ENCODE measurements at regions not wholly inside any gene's neighbourhood (a gene's known extent, or its start where the extent isn't known, plus 50 kb on each side); places are given as distances from the start of the nearest gene placed in this dataset.

DNA sequence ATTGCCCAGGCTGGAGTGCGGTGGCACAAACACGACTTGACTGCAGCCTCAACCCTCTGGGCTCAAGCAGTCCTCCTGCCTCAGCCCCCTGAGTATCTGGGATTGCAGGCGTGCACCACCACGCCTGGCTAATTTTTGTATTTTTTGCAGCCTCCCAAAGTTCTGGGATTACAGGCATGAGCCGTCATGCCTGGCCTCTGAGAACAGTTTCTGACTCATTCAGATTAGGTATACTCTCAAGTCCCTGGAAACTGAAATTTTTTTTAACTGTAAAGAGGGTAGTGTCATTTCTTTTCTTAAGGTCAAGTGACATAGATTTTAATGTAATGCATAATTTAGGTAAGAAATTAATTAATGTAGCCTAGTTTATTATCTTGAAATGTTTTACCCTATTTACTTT is 104.7 kb downstream of the SEPTIN7 start:
- H3K9me3 Mint-ChIP-seq (ENCODE audit: unreplicated experiment), result no peaks in the 10 kb centered on the region
- TF ChIP-seq, protein P1, sequence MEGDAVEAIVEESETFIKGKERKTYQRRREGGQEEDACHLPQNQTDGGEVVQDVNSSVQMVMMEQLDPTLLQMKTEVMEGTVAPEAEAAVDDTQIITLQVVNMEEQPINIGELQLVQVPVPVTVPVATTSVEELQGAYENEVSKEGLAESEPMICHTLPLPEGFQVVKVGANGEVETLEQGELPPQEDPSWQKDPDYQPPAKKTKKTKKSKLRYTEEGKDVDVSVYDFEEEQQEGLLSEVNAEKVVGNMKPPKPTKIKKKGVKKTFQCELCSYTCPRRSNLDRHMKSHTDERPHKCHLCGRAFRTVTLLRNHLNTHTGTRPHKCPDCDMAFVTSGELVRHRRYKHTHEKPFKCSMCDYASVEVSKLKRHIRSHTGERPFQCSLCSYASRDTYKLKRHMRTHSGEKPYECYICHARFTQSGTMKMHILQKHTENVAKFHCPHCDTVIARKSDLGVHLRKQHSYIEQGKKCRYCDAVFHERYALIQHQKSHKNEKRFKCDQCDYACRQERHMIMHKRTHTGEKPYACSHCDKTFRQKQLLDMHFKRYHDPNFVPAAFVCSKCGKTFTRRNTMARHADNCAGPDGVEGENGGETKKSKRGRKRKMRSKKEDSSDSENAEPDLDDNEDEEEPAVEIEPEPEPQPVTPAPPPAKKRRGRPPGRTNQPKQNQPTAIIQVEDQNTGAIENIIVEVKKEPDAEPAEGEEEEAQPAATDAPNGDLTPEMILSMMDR (IDR thresholded peaks at IDR 0.05; ENCODE audit: unreplicated experiment), result no peak
- POLR2A ChIA-PET, result interaction anchor here (2.0 kb wide), 1 partner anchor 196 kb away, joined by 5 read pairs; no protein-coding TSS in a partner anchor
- no peaks in the 10 kb centered on the region for H3K4me1 Mint-ChIP-seq (ENCODE audit: insufficient read depth, unreplicated experiment)
- no peaks in the 10 kb centered on the region for H3K27me3 Mint-ChIP-seq (ENCODE audit: insufficient read depth, unreplicated experiment)
- H3K4me3 Mint-ChIP-seq (ENCODE audit: unreplicated experiment), result no peak overlapping the region
- H3K27ac Mint-ChIP-seq (ENCODE audit: low read depth, unreplicated experiment), result peak overlapping the region; percentile 57
- BruUV-seq (replicated peaks), result no TSS peak
- CTCF ChIA-PET, result interaction anchor here (0.9 to 1.9 kb wide), 3 partner anchors 194 to 199 kb away, joined by 4 to 14 read pairs (median 7); no protein-coding TSS in a partner anchor
- intact Hi-C loops (cut with micrococcal nuclease), result no loop called here
- DNase-seq (ENCODE audit: unreplicated experiment), result no peak
- H3K36me3 Mint-ChIP-seq (ENCODE audit: insufficient read depth, unreplicated experiment), result peaks cover 50% of the 10 kb centered on the region

DNA sequence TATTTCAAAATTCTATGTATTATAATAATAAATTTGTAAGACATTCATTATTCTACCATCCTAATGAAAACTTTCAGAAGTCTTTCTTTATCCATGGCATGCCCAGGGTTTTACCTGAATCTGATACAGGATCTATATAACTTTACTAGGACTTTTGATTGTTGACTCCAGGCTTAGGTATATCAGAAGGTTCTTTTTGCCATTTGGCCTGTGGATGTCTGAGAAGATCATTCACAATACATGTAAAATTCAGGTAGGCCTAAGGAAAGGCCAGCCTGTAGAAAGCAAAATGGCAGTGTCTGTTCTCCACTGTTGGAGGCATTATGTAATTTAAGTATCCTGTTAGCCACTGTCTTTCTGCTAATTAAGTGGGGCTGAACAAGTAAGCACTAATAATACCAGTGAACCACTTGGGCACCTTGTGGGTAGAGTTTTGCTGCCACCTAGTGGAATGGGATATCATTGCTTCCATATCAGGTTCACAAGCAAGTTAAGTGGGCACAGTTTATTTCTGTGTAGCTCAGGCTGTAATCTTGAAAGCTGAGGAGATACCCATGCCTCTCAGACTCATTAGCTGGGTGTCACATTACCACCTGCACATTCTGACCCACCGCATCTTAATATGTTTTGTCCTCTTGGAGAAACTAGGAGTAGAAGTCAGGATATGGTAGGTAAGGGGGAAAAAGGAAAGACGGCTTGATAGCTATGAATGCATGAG is 105.5 kb downstream of the SEPTIN7 start:
- TF ChIP-seq, protein P1 (IDR thresholded peaks at IDR 0.05; ENCODE audit: unreplicated experiment), result peak; percentile 87
- Mint-ChIP-seq H3K4me3 (ENCODE audit: unreplicated experiment) (no peak overlapping the region), H3K27me3 (ENCODE audit: insufficient read depth, unreplicated experiment) (no peaks in the 10 kb centered on the region), H3K36me3 (ENCODE audit: insufficient read depth, unreplicated experiment) (peaks cover 47% of the 10 kb centered on the region), H3K27ac (ENCODE audit: low read depth, unreplicated experiment) (no peak overlapping the region), H3K4me1 (ENCODE audit: insufficient read depth, unreplicated experiment) (no peaks in the 10 kb centered on the region), H3K9me3 (ENCODE audit: unreplicated experiment) (no peaks in the 10 kb centered on the region)
- peak; percentile 82 for DNase-seq (ENCODE audit: unreplicated experiment)
- ChIA-PET CTCF (interaction anchor here (0.6 to 2.6 kb wide), 33 partner anchors 9 to 494 kb away, joined by 3 to 56 read pairs (median 5); partner anchors contain the start of gene SEPTIN7), POLR2A (interaction anchor here (0.8 kb wide), 1 partner anchor 105 kb away, joined by 5 read pairs; the partner anchor contains the start of gene SEPTIN7)
- intact Hi-C loops (cut with micrococcal nuclease), result loop anchor here (1.0 to 2.0 kb wide), 2 partner anchors 106 to 197 kb away; partner anchors contain the start of gene SEPTIN7
- no TSS peak for BruUV-seq (replicated peaks)

DNA sequence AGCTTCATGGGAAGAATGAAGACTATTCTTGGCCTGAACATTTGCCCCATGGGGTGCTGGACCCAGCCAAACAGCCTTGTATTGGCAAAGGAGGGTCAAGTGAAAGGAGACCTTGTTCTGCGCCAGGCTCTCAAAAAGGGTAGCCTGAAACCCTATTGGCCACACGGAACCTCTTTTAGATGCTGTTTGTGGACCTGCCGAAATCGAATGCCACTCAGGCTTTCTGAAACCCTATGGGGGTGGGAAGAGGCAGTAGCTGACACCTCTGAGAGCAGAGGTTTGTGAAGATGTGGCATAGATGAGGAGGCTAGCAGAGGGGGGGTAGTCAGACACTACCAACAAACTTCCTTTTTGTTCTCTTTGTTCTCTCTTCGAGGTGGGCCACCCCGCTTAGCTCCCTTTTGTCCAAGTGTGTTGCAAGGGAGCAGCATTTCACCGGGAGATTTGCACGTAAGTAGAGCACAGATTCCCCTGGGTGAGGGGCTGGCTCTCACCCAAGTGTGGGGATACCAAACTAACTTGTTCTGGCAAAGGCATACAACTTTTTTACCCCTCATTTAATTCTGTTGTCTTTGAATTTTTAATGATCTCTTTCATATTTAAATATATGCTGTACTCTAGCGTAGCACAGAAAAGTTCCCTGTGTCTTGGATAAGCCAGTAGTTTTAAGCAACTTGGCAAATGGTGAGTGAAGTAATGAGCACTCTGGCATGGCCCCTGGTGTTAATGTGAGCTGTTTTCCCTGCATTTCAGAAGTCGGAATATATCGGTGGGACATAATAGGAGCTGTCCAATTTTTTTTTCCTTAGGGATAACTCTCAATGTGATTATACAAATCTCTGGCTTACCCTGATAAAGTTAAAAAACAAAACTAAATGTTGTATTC is 107.7 kb downstream of the SEPTIN7 start:
- H3K9me3 Mint-ChIP-seq (ENCODE audit: unreplicated experiment), result no peaks in the 10 kb centered on the region
- H3K4me1 Mint-ChIP-seq (ENCODE audit: insufficient read depth, unreplicated experiment), result no peaks in the 10 kb centered on the region
- no peak for DNase-seq (ENCODE audit: unreplicated experiment)
- no peak overlapping the region for H3K27ac Mint-ChIP-seq (ENCODE audit: low read depth, unreplicated experiment)
- intact Hi-C loops (cut with micrococcal nuclease), result no loop called here
- TF ChIP-seq, protein P1 (IDR thresholded peaks at IDR 0.05; ENCODE audit: unreplicated experiment), result no peak
- H3K36me3 Mint-ChIP-seq (ENCODE audit: insufficient read depth, unreplicated experiment), result peaks cover 49% of the 10 kb centered on the region
- CTCF ChIA-PET, result interaction anchor here (0.5 to 2.6 kb wide), 11 partner anchors 9 to 1266 kb away, joined by 3 to 56 read pairs (median 4); partner anchors contain the start of gene SEPTIN7
- no peak overlapping the region for H3K4me3 Mint-ChIP-seq (ENCODE audit: unreplicated experiment)
- no TSS peak for BruUV-seq (replicated peaks)
- H3K27me3 Mint-ChIP-seq (ENCODE audit: insufficient read depth, unreplicated experiment), result no peaks in the 10 kb centered on the region
- POLR2A ChIA-PET, result interaction anchor here (0.6 to 0.7 kb wide), 2 partner anchors 209 to 237 kb away, joined by 3 read pairs; no protein-coding TSS in a partner anchor

Measured in MCF 10A (cell line).